ENCODE measurements at regions not wholly inside any gene's neighbourhood (a gene's known extent, or its start where the extent isn't known, plus 50 kb on each side); places are given as distances from the start of the nearest gene placed in this dataset.

DNA sequence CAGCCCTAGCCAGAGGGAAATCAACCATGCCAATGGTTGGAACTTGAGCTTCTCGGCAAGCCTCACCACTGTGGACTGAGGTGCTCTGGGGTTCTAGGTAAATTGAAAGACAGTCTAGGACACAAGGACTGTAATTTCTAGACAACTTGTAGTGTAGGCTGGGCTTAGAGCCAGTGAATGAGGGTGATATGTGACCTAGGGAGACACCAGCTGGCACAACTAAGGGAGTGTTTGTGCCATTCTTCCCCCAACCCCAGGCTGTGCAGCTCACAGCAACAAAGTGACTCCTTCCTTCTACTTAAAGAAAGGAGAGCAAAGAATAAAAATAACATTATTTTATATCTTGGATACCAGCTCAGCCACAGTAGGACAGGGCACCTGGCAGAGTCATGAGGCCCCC, 1690.7 kb upstream of the TMEFF2 start:
- BruUV-seq (replicated peaks) = no TSS peak
- Histone ChIP-seq H3K4me3 (replicated peaks in 1 of 3; ENCODE audit: insufficient read depth in 1 of 3, low read depth in 1 of 3, low read length in 3 of 3) (no peak overlapping the region), H3K27me3 (ENCODE audit: control insufficient read depth in 2 of 2, insufficient read depth in 2 of 2, low read length in 2 of 2) (no peaks in the 10 kb centered on the region), H3K9ac (replicated peaks; ENCODE audit: extremely low read depth, insufficient read depth, low read length) (no peak overlapping the region), H2AFZ (ENCODE audit: low read depth, low read length) (no peak overlapping the region), H3K9me3 (replicated peaks; ENCODE audit: control insufficient read depth, insufficient read depth, low read length) (no peaks in the 10 kb centered on the region), H3K79me2 (ENCODE audit: control insufficient read depth, insufficient read depth, low read length) (no peaks in the 10 kb centered on the region), H4K20me1 (replicated peaks; ENCODE audit: control insufficient read depth, extremely low read depth, insufficient read depth, low read length) (no peaks in the 10 kb centered on the region), H3K4me1 (ENCODE audit: control insufficient read depth, extremely low read depth, insufficient read depth, low read length) (no peaks in the 10 kb centered on the region), H3K9me1 (replicated peaks; ENCODE audit: control insufficient read depth, extremely low read depth, insufficient read depth, low read length) (no peaks in the 10 kb centered on the region), H3K27ac (ENCODE audit: insufficient read depth, low read depth, low read length) (no peak overlapping the region), H3K4me2 (ENCODE audit: insufficient read depth, low read length) (no peak overlapping the region), H3K36me3 (ENCODE audit: control insufficient read depth in 2 of 2, extremely low read depth in 1 of 2, insufficient read depth in 2 of 2, low read length in 2 of 2) (no peaks in the 10 kb centered on the region)
- dilution Hi-C loops (cut with MboI; ENCODE audit: extremely low pct_ligation_motif_present, low sequenced_read_pairs) = no loop called here
- TF ChIP-seq GATA2 (IDR thresholded peaks at IDR 0.05; ENCODE audit: insufficient read depth, insufficient read length, low read depth, low read length) = no peak
- no peak for TF ChIP-seq FOS (IDR thresholded peaks at IDR 0.05; ENCODE audit: borderline replicate concordance, insufficient read depth, low read length)
- no peak for TF ChIP-seq MYC (IDR thresholded peaks at IDR 0.05; ENCODE audit: low read depth, low read length)
- no peak for TF ChIP-seq JUN (IDR thresholded peaks at IDR 0.05; ENCODE audit: borderline replicate concordance, insufficient read depth, insufficient read length, low read depth)
- TF ChIP-seq, protein P1, sequence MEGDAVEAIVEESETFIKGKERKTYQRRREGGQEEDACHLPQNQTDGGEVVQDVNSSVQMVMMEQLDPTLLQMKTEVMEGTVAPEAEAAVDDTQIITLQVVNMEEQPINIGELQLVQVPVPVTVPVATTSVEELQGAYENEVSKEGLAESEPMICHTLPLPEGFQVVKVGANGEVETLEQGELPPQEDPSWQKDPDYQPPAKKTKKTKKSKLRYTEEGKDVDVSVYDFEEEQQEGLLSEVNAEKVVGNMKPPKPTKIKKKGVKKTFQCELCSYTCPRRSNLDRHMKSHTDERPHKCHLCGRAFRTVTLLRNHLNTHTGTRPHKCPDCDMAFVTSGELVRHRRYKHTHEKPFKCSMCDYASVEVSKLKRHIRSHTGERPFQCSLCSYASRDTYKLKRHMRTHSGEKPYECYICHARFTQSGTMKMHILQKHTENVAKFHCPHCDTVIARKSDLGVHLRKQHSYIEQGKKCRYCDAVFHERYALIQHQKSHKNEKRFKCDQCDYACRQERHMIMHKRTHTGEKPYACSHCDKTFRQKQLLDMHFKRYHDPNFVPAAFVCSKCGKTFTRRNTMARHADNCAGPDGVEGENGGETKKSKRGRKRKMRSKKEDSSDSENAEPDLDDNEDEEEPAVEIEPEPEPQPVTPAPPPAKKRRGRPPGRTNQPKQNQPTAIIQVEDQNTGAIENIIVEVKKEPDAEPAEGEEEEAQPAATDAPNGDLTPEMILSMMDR (IDR thresholded peaks at IDR 0.05; ENCODE audit: extremely low read depth in 1 of 2, insufficient read depth in 1 of 2, low read depth in 1 of 2, low read length in 2 of 2) = no peak
- TF ChIP-seq, protein P2, sequence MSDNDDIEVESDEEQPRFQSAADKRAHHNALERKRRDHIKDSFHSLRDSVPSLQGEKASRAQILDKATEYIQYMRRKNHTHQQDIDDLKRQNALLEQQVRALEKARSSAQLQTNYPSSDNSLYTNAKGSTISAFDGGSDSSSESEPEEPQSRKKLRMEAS (IDR thresholded peaks at IDR 0.05; ENCODE audit: insufficient read depth, insufficient read length) = no peak
- TF ChIP-seq EZH2 (IDR thresholded peaks at IDR 0.05; ENCODE audit: borderline replicate concordance, low read depth, low read length, severe bottlenecking) = no peak
- no peak for TF ChIP-seq POLR2AphosphoS5 (IDR thresholded peaks at IDR 0.05; ENCODE audit: insufficient read depth, low read depth, low read length)
- no peak for TF ChIP-seq POLR2A (IDR thresholded peaks at IDR 0.05; ENCODE audit: low read depth, low read length)
- POLR2A ChIA-PET = no interaction called here
- intact Hi-C loops (cut with micrococcal nuclease) = loop anchor here (1.0 kb wide), 1 partner anchor 190 kb away; no protein-coding TSS in a partner anchor
- DNase-seq (ENCODE audit: low read depth, low spot score) (peak; percentile 47), FAIRE-seq (no peak)
- CTCF ChIA-PET = interaction anchor here (0.6 to 1.8 kb wide), 8 partner anchors 10 to 192 kb away, joined by 3 to 16 read pairs (median 4); no protein-coding TSS in a partner anchor

Data from endothelial cell of umbilical vein (primary cell).